Gastroesophageal sphincter (tissue), 4 donors: ENCODE measurements at regions not wholly inside any gene's neighbourhood (a gene's known extent, or its start where the extent isn't known, plus 50 kb on each side); places are given as distances from the start of the nearest gene placed in this dataset.

Source experiments
- ATAC-seq: fragments of 150-250 bp; one replicate; pipeline ENCODE4 v1.9.1; 2016; ENCODE audit warnings: mild to moderate bottlenecking, moderate library complexity
- H3K27ac ChIP-seq, 4 donors: fragments of 200-600 bp; sonication (generic) in 3 of 4; 1 replicate in 3 of 4; 2 replicates in 1 of 4; pipeline ENCODE4 v1.5.1; 2016 to 2019
- H3K27me3 ChIP-seq: fragments of 200-600 bp; sonication (generic); one replicate; pipeline ENCODE4 v1.5.1; 2019
- H3K36me3 ChIP-seq, 2 donors: fragments of 200-600 bp; sonication (generic); one replicate each; pipeline ENCODE4 v1.5.1; 2019; ENCODE audit warnings: control low read depth in 1 of 2
- H3K4me1 ChIP-seq, 3 donors: fragments of 200-600 bp; sonication (generic); 1 replicate in 2 of 3; 2 replicates in 1 of 3; pipeline ENCODE4 v1.5.1; 2016 to 2019; ENCODE audit warnings: control low read depth in 2 of 3
- H3K4me3 ChIP-seq, 2 donors: fragments of 200-600 bp; sonication (generic); one replicate each; pipeline ENCODE4 v1.5.1; 2019; ENCODE audit warnings: mild to moderate bottlenecking in 1 of 2, moderate library complexity in 1 of 2
- H3K9me3 ChIP-seq, 3 donors: fragments of 200-600 bp; sonication (generic); one replicate each; pipeline ENCODE4 v1.5.1; 2017 to 2019; ENCODE audit warnings: control low read depth in 2 of 3
- CTCF ChIP-seq, 4 experiments: fragments of 200-600 bp in 2 of 4; fragments of 450-650 bp in 2 of 4; sonication (generic) in 1 of 4; IDR thresholded peaks; one replicate each; pipeline ENCODE4 v1.5.1; 2017 to 2019; ENCODE audit warnings: antibody characterized with exemption in 4 of 4, mild to moderate bottlenecking in 2 of 4, moderate library complexity in 2 of 4
- EP300 ChIP-seq: sonication (generic); formaldehyde crosslinking; IDR thresholded peaks from one replicate; pipeline ENCODE4 v1.6.1; 2017; ENCODE audit warnings: antibody characterized with exemption, mild to moderate bottlenecking
- POLR2A ChIP-seq, 2 donors: fragments of 450-650 bp; IDR thresholded peaks; one replicate each; pipeline ENCODE4 v1.6.1; 2017; ENCODE audit warnings: antibody characterized with exemption in 2 of 2, mild to moderate bottlenecking in 2 of 2, moderate library complexity in 1 of 2
- POLR2AphosphoS5 ChIP-seq: sonication (generic); formaldehyde crosslinking; IDR thresholded peaks from one replicate; pipeline ENCODE4 v1.6.1; 2017; ENCODE audit warnings: antibody characterized with exemption
- WGBS, 2 donors: methylation state at CpG; one replicate each; pipeline ENCODE4 v1.1.5; 2018; ENCODE audit warnings: low coverage in 1 of 2; 5-methylcytosine and 5-hydroxymethylcytosine counted together

GRCh38 chr18:78526923-78527711, 452.5 kb upstream of the SALL3 start:
- Histone ChIP-seq H3K9me3 (no peaks in the 10 kb centered on the region), H3K27me3 (peaks cover 34% of the 10 kb centered on the region), H3K4me3 (no peak overlapping the region), H3K4me1 (peaks cover 0 to 3% (median 0%) of the 10 kb centered on the region in 3 donors), H3K36me3 (no peaks in the 10 kb centered on the region), H3K27ac (no peak overlapping the region)
- TF ChIP-seq POLR2AphosphoS5 (no peak), POLR2A (IDR thresholded peaks at IDR 0.05) (no peak), EP300 (no peak), CTCF (IDR thresholded peaks at IDR 0.05) (no peak)
- no peak for ATAC-seq
- WGBS, 2 donors: 50 to 58% methylated on average over 9 to 11 of the region's 19 CpGs

GRCh38 chr18:78527984-78528383, 451.6 kb upstream of the SALL3 start:
- H3K36me3 ChIP-seq: no peaks in the 10 kb centered on the region
- H3K9me3 ChIP-seq: no peaks in the 10 kb centered on the region
- H3K4me3 ChIP-seq: no peak overlapping the region
- TF ChIP-seq POLR2A (IDR thresholded peaks at IDR 0.05) (no peak), EP300 (no peak), POLR2AphosphoS5 (no peak), CTCF (IDR thresholded peaks at IDR 0.05) (no peak)
- no peak for ATAC-seq
- H3K27ac ChIP-seq: no peak overlapping the region
- 66% methylated on average over 3 of the region's 11 CpGs; no CpG with 5 or more reads in 1 of the 2 donors for WGBS, 2 donors
- H3K27me3 ChIP-seq: peaks cover 30% of the 10 kb centered on the region
- H3K4me1 ChIP-seq: peaks cover 0 to 3% (median 0%) of the 10 kb centered on the region in 3 donors

- 65 to 74% methylated on average over 10 to 14 of the region's 17 CpGs for WGBS, 2 donors
- no peak for TF ChIP-seq CTCF (IDR thresholded peaks at IDR 0.05)
- no peak for TF ChIP-seq EP300
- no peak for TF ChIP-seq POLR2AphosphoS5
- no peak for TF ChIP-seq POLR2A (IDR thresholded peaks at IDR 0.05)
- no peak for ATAC-seq
Observed at GRCh38 chr18:78528411-78529258, 451.0 kb upstream of the SALL3 start.

GRCh38 chr18:78531637-78532036, 448.0 kb upstream of the SALL3 start:
- Histone ChIP-seq H3K27me3 (peaks cover 49% of the 10 kb centered on the region), H3K27ac (no peak overlapping the region), H3K9me3 (no peaks in the 10 kb centered on the region), H3K4me3 (no peak overlapping the region), H3K36me3 (no peaks in the 10 kb centered on the region), H3K4me1 (no peaks in the 10 kb centered on the region)
- ATAC-seq: no peak
- WGBS, 2 donors: 83 to 90% methylated on average over 11 of the region's 11 CpGs
- TF ChIP-seq POLR2AphosphoS5 (no peak), CTCF (IDR thresholded peaks at IDR 0.05) (no peak), EP300 (no peak), POLR2A (IDR thresholded peaks at IDR 0.05) (no peak)

More at GRCh38 chr18:78528411-78529258, 451.0 kb upstream of the SALL3 start:
- Histone ChIP-seq H3K9me3 (no peaks in the 10 kb centered on the region), H3K4me3 (no peak overlapping the region), H3K36me3 (no peaks in the 10 kb centered on the region), H3K27me3 (peaks cover 33% of the 10 kb centered on the region), H3K27ac (no peak overlapping the region), H3K4me1 (peaks cover 0 to 3% (median 0%) of the 10 kb centered on the region in 3 donors)
